IMR-90 (cell line): ENCODE measurements at regions not wholly inside any gene's neighbourhood (a gene's known extent, or its start where the extent isn't known, plus 50 kb on each side); places are given as distances from the start of the nearest gene placed in this dataset.

ENCODE experiments used
- CEBPB ChIP-seq: IDR thresholded peaks from 2 replicates; pipeline ENCODE4 v1.6.1; 2012; ENCODE audit warnings: low read depth, low read length, improper control_type of control experiment
- CTCF ChIP-seq: conservative IDR thresholded peaks from 2 replicates; pipeline ENCODE4 v1.5.1; 2012; ENCODE audit warnings: mild to moderate bottlenecking, low read depth, low read length, improper control_type of control experiment
- ELK1 ChIP-seq: fragments of 150-350 bp; IDR thresholded peaks from 2 replicates; pipeline ENCODE4 v1.6.1; 2016; ENCODE audit warnings: low read depth, mild to moderate bottlenecking, low read length, moderate library complexity, borderline replicate concordance
- FOS ChIP-seq: fragments of 150-350 bp; IDR thresholded peaks from 2 replicates; pipeline ENCODE4 v1.6.1; 2016; ENCODE audit warnings: low read depth, low read length
- MAFK ChIP-seq: IDR thresholded peaks from 2 replicates; pipeline ENCODE4 v1.6.1; 2012; ENCODE audit warnings: low read depth, low read length, improper control_type of control experiment
- MAZ ChIP-seq: IDR thresholded peaks from 2 replicates; pipeline ENCODE4 v1.6.1; 2012; ENCODE audit warnings: low read depth, mild to moderate bottlenecking, low read length, improper control_type of control experiment, moderate library complexity, borderline replicate concordance
- MXI1 ChIP-seq: IDR thresholded peaks from 2 replicates; pipeline ENCODE4 v1.6.1; 2012; ENCODE audit warnings: low read depth, mild to moderate bottlenecking, low read length, moderate library complexity, borderline replicate concordance
- POLR2A ChIP-seq: IDR thresholded peaks from 2 replicates; pipeline ENCODE4 v1.6.1; 2012; ENCODE audit warnings: mild to moderate bottlenecking, low read depth, low read length
- RAD21 ChIP-seq: IDR thresholded peaks from 2 replicates; pipeline ENCODE4 v1.6.1; 2012; ENCODE audit warnings: low read length, improper control_type of control experiment
- RCOR1 ChIP-seq: IDR thresholded peaks from 2 replicates; pipeline ENCODE4 v1.6.1; 2012; ENCODE audit warnings: mild to moderate bottlenecking, low read length, improper control_type of control experiment; ENCODE audit not compliant: insufficient replicate concordance
- RFX5 ChIP-seq: IDR thresholded peaks from 2 replicates; pipeline ENCODE4 v1.8.0; 2012; ENCODE audit warnings: low read depth, mild to moderate bottlenecking, low read length, moderate library complexity
- SMC3 ChIP-seq: fragments of 150-350 bp; IDR thresholded peaks from 2 replicates; pipeline ENCODE4 v1.6.1; 2016; ENCODE audit warnings: low read depth, mild to moderate bottlenecking, antibody characterized with exemption, low read length, moderate library complexity
- USF2 ChIP-seq: fragments of 150-350 bp; IDR thresholded peaks from 2 replicates; pipeline ENCODE4 v1.6.1; 2017; ENCODE audit warnings: mild to moderate bottlenecking, antibody characterized with exemption, low read length, low read depth

GRCh38 chr1:162970021-162970420 lies 99.1 kb upstream of the RGS4 start:
- TF ChIP-seq CTCF (no peak), ELK1 (no peak), POLR2A (no peak), RFX5 (no peak), RAD21 (no peak), FOS (no peak), SMC3 (no peak), MAFK (no peak), RCOR1 (no peak), CEBPB (no peak), MXI1 (no peak), USF2 (no peak), MAZ (no peak)
